ENCODE measurements at regions not wholly inside any gene's neighbourhood (a gene's known extent, or its start where the extent isn't known, plus 50 kb on each side); places are given as distances from the start of the nearest gene placed in this dataset.

DNA sequence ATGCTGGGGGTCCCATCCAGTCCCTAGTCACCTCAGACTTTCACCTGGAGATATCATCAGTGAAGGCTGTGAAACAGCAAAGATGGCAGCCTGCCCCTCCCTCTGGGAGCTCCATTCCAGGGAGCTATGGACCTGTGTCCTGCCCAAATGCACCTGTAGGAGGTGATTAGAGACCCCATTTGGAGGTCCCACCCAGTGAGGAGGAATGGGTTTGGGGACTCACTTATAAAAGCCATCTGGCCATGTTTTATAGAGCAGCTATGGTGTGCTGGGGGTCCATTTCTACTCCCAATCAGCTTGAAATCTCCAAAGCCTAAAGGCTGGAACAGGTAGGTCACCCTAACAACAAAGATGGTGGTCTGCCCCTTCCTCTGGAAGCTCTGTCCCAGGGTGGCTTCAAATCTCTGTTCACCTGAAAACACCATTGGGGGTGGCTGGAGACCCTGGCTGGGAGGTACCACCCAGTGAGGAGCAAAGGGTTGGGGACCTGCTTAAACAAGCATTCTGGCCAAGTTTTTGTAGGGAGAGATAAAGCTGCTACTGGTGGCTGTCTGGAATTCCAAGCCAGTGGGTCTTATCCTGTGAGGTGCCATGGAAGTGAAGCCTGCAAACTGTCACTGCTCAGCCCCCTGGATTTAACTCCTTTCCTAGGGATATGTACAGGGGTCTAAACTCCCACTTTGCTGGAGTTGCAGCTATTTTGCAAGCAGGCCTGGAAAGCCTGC, 182.3 kb downstream of the RASSF9 start:
- TF ChIP-seq ELF4 (IDR thresholded peaks at IDR 0.05) (no peak), SUZ12 (IDR thresholded peaks at IDR 0.05) (no peak), ARNT (IDR thresholded peaks at IDR 0.05) (no peak), BHLHE40 (IDR thresholded peaks at IDR 0.05; ENCODE audit: borderline replicate concordance) (no peak), PKNOX1 (IDR thresholded peaks at IDR 0.05) (no peak), FOXM1 (IDR thresholded peaks at IDR 0.05; ENCODE audit: borderline replicate concordance) (no peak), NFRKB (IDR thresholded peaks at IDR 0.05) (no peak), ZNF384 (IDR thresholded peaks at IDR 0.05) (no peak), LEF1 (IDR thresholded peaks at IDR 0.05; ENCODE audit: borderline replicate concordance) (no peak), TARDBP (IDR thresholded peaks at IDR 0.05) (no peak), FOXA1 (IDR thresholded peaks at IDR 0.05) (no peak)
